Skeletal muscle cell (primary cell): ENCODE measurements at regions not wholly inside any gene's neighbourhood (a gene's known extent, or its start where the extent isn't known, plus 50 kb on each side); places are given as distances from the start of the nearest gene placed in this dataset.
"Not testable (repeated sequence)": the region's sequence is repeated elsewhere in the genome, so short reads cannot be mapped to it uniquely, and the experiment has no call there.

Source experiments
- DNase-seq: peaks from one replicate; pipeline ENCODE4 v3.0.0-alpha.2; 2010; ENCODE audit warnings: low read depth
- H3K4me3 ChIP-seq: 2 replicates; pipeline ENCODE4 v1.5.1; 2011; ENCODE audit warnings: low read depth, mild to moderate bottlenecking, control low read depth, low read length, moderate library complexity

DNA sequence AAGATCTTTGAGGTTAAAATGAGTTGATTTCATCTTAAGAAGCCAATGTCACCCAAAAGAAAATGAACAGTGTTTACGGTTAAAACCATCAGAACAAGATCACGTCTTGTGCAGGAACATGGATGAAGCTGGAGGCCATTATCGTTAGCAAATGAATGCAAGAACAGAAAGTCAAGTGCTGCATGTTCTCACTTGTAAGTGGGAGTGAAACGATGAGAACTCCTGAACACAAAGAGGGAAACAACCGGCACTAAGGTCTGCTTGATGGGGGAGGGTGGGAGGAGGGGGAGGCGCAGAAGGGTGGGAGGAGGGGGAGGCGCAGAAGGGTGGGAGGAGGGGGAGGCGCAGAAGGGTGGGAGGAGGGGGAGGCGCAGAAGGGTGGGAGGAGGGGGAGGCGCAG is 214.8 kb upstream of the PRKCQ start:
- H3K4me3 ChIP-seq, DNase-seq: not testable (repeated sequence)

DNA sequence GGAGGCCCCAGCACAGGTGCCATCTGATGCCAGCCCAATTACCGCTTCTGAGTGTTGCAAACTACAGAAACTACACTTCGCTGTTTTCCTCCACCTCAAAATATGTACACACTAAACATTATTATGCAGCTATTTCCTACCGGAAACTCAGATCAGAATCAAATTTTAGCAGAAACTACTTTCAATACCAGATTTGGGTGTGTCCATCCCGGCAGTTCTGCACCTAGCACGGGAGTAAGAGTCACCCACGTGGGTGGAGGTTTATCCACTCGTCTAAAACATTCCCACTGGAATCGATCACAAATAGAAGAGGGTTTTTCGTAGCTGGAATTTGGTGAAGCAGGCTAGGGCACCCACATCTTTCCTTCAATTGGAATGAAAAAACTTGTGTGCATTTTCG is 214.4 kb upstream of the PRKCQ start:
- DNase-seq = no peak
- no peak overlapping the region for H3K4me3 ChIP-seq

DNA sequence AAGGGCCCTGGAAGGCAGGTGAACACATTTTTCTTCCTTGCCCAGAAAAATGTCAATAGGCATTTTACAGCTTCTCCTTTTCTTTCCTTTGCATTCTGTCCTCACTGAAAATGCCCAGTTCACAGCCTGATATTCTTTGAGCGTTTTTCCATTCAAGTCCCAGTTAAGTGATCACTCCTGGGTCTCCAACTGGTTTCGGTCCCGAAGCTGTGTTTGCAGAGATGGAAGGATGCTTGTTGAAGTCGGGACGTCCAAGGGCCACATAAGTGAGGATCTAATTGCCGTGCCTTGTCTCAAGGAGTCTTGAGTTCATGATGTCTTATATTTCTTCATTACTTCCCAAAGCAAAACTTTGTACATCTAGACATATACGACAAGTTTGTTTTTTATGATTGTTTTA is 208.7 kb upstream of the PRKCQ start:
- no peak overlapping the region for H3K4me3 ChIP-seq
- DNase-seq = no peak

DNA sequence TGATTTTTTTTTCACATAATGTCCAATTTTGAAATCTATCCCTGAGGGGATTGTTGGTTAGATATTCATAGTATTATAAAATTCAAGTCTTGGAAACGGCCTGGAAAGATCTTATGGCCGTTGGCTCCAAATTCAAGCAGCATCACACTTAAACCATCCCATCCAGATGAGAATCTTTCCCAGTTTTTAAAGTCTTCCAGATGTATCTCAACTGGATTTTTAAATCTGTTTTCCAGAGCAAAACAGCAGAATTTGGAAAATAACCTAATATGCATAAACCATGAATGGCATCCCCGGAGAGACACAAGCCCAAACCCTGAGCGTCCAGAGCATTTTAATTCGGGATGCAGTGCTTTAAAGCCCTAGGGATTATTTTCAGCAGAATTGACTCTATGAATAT is 208.2 kb upstream of the PRKCQ start:
- no peak overlapping the region for H3K4me3 ChIP-seq
- DNase-seq = no peak

DNA sequence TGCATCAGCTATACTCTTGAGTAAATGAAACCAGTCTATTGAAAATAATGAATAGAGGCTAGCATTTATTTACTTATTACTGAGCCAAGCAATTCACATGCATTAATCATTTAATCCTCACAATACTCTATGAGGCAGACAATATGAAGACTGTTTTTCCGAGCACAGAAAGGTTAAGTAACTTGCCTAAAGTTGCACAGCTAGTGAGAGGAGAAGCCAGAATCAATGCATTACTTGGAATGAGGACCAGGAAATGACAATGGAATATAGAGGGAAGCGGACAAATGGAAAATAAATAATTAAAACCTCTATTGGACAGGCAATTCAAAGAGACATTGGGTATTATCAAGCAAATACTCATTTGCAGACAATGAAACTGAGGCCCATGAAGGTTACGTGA is 207.6 kb upstream of the PRKCQ start:
- DNase-seq = no peak
- no peak overlapping the region for H3K4me3 ChIP-seq

DNA sequence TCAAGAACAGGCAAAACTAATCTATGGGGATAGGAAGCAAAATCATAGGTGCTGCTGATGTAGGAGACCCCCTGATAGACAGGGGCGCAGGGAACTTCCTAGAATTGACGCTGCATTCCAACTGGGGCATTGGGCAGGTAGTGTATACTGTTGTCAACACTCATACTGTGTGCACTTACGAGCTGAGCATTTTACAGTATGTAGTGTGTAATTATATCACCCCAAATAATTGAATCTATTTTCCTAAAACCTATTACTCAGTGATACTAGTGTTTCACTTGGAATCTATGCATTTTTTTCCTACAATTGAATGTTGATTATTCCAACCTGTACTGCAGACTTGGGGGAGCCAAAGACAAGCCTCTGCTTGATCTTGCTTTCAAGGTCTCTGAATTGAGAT is 207.0 kb upstream of the PRKCQ start:
- H3K4me3 ChIP-seq = no peak overlapping the region
- DNase-seq = no peak

DNA sequence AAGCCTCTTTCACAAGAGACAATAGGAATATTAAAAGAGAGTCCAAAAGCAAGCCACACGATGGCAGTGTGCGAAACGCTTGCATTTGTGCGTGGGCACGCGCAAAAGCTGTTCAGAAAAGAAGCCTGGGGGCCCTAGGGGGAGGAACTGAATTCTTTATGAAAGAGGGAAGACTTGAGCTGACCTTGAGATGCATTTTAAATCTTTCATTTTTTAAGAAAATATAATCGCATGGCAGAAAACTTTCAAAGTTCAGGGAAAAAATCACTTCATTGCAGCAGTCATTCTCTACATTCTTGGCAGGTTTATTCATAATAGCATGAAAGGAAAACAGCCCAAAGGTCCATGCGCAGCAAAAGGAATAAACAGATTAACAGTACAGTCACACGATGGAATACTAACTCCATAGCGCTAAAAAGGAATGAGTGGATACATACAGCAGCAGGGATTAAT is 206.5 kb upstream of the PRKCQ start:
- peak overlapping the region; percentile 17 for H3K4me3 ChIP-seq
- no peak for DNase-seq

DNA sequence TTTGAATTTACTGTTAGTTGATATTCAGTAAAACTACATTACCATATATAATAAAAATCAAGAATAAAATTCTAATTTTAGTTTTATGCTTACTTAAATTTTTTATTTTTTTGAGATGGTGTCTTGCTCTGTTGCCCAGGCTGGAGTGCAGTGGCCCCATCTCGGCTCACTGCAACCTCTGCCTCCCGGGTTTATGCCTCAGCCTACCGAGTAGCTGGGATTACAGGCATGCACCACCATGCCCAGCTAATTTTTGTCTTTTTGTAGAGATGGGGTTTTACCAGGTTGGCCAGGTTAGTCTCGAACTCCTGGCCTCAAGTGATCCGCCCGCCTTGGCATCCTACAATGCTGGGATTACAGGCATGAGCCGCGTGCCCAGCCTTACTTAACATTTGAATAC is 204.4 kb upstream of the PRKCQ start:
- not testable (repeated sequence) for DNase-seq, H3K4me3 ChIP-seq

DNA sequence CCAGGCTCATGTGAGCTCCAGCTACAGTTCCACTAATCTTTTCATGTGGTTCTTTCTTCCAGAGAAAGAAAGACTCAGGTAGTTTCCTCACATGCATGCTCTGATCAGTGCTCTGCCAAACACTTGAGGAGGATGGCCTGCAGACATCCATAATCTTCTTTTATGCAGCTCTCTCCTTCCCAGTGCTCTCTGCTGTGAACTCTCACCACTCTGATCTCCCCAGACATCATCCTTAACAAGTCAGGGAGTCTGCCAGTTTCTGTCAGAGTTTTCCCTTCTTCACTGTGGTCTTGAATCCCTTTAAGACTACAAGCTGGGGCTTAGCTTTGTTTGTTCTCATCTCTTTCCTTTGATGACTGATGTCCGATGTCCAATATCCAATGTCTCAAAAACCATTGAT is 203.4 kb upstream of the PRKCQ start:
- DNase-seq = no peak
- H3K4me3 ChIP-seq = no peak overlapping the region

DNA sequence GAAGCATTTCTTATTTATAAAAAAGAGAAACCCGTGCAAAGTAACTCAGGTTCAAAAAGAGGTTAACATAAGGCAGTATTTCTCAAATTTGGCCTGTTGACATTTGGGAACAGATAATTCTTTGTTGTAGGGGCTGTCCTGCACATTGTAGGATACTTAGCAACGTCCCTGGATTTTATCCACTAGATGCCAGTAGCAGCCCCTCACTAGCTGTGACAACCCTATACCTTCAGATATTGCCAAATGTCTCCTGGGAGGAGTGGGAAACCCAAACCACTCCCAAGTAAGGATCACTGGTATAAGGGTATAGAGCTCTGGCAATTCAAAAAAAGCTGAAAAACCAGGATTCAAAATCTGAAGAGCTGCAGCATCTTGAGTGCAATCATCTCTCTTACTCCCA is 202.3 kb upstream of the PRKCQ start:
- no peak for DNase-seq
- H3K4me3 ChIP-seq = no peak overlapping the region

DNA sequence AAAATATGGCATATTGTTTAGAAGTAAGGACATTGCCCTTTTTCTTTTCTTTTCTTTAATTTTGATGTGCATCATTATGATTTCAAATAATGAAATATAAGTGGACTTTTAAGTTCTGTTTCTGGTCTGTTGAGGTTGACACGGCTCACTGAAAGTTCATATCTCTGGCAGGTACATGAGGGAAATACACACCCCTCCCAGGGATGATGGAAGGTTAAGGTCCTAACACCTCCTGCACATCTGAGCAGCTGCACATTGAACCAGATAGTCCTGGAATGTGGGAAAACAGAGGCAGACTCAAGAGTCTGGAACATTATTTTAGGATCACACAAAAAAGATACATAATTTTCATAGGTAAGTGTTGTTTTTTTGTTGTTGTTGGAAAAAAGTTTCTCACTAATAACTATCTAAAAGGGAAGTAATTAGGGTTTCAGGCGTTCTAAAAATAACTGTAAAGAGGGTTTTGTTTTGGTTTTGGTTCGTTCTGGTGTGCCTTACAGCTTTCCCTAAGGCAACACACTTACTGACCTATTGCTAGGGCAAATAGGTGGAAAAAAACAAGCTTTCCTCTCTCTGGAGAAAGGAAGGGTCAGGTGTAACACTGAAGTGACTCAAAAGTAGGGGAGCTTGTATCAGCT is 201.2 kb upstream of the PRKCQ start:
- H3K4me3 ChIP-seq = no peak overlapping the region

DNA sequence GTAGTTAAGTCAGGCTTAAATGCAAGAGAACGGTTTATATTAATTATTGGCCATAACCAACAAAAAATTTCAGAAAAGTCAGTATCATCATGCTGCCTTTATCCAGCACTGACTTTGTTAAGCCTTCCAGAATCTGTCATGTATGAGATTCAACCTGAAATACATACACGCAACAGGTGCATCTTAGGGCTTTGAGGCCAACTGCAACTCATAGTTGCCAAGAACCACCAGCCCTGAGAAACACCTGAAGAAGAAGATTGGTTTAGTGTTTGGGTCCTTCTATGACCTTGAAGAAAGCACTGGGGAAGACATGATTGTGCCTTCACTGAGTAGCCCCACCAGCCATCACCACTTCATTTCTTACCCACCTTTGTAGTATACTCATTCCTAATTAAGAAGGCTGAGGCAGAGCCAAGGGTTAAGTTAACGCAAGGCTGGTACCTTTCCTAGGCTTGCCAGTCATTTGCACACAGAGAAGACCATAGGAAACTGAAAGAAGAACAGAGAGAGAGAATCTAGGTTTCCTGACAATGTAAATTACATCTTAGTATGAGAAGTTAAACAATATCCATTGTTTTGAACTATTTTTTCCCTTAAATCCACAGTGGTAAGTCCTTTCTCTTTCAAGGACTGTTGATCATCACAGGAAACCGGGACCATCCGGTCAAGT is 200.1 kb upstream of the PRKCQ start:
- no peak for DNase-seq
- no peak overlapping the region for H3K4me3 ChIP-seq

More for the DNA sequence above, 201.2 kb upstream of the PRKCQ start:
- no peak for DNase-seq

DNA sequence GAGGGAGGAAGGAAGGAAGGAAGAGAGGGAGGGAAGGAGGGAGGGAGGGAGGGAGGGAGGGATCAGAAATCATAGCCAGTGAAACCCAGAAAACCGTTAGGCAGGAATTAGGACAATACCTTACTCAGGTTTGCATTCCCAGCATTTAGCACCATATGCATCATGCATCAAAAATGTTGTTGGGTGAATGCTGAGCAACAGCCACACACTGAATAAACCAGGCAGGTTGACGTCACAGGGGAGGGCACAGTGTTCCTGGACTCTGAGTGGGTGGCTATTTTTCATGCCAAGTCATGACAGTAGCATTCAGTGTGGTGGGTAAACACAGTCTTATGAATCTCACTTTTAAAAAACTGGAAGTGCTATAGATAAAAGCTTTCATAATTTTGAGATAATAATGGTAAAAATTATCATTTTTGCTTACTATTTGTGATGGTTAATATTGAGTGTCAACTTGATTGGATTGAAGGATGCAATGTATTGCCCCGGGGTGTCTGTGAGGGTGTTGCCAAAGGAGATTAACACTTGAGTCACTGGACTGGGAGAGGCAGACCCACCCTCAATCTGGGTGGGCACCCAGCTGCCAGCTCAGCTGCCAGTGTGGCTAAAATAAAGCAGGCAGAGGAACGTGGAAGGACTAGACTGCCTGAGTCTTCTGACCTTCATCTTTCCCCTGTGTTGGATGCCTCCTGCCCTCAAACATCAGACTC is 199.1 kb upstream of the PRKCQ start:
- DNase-seq = peak; percentile 94
- no peak overlapping the region for H3K4me3 ChIP-seq

DNA sequence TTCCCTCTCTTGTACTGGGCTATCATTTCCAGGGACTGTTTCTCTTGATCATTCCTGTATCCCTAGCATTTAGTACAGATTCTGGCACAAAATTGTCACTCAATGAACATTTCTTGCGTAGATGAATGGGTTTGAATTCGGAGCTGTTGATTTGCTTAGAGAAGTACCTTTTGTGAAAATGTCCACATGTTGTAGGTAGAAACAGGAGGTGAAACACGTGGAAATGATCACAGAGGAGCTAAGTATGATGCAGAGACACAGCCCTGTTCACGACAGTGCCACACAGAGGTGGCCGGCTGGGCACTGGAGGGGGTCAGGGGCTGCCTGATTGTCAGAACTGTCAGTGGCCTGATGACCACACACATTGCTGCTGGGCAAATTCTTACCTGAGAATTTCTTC is 196.1 kb upstream of the PRKCQ start:
- DNase-seq = no peak
- no peak overlapping the region for H3K4me3 ChIP-seq

DNA sequence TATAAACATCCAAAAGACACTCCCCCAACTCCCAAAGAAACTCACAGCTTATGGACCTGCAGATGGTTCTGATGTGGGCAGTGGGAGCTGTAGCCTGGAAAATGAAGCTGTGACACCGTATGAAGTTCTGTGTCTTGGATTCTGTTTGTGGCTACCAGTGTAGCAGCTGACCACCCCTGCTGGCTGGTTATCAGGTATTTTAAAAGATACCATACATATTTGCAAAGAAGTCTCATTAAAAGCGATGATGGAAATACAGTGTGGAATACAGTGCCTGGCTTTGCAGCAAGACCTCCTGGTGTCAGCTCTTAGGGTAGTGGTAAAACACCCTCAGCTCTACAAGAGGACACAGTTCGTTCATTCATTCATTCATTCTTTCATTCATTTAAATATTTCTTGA is 194.3 kb upstream of the PRKCQ start:
- H3K4me3 ChIP-seq = no peak overlapping the region
- no peak for DNase-seq

DNA sequence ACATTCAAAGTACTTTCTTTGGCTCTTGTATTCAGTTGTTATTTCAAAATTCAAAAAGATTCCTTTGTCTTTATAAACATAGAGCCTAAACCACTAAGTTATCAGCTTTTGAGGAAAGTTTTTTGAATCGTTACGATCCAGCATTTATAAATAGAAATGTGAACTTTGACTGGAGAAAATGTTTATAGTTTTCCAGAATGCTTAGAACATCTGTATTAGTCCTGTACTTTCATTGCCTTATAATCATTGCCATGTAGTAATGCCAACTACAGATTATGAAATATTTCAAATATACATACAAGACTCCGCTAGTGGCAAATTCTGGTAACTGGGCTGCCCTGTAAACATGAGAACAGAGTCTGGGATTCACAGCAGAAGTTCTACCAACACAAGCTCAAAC is 191.3 kb upstream of the PRKCQ start:
- H3K4me3 ChIP-seq = no peak overlapping the region
- no peak for DNase-seq

DNA sequence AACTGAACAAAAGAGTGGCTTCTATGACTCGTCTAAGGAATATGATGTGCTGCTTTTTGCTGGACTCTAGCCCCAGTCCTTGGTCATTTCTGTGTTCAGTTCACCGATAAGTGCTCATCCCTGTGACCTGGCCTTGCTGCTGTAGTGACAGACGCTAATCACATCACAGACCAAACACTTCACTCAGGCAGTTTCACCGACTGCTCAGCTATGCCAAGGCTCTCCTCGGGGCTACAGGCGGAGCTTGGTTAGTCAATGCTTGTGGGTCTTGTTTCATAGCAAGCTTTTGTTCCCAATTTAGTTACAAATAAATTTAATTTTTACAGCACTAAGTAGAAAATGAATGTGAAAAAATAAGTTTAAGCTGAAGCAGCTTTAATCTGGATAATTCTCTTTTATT is 190.8 kb upstream of the PRKCQ start:
- no peak for DNase-seq

DNA sequence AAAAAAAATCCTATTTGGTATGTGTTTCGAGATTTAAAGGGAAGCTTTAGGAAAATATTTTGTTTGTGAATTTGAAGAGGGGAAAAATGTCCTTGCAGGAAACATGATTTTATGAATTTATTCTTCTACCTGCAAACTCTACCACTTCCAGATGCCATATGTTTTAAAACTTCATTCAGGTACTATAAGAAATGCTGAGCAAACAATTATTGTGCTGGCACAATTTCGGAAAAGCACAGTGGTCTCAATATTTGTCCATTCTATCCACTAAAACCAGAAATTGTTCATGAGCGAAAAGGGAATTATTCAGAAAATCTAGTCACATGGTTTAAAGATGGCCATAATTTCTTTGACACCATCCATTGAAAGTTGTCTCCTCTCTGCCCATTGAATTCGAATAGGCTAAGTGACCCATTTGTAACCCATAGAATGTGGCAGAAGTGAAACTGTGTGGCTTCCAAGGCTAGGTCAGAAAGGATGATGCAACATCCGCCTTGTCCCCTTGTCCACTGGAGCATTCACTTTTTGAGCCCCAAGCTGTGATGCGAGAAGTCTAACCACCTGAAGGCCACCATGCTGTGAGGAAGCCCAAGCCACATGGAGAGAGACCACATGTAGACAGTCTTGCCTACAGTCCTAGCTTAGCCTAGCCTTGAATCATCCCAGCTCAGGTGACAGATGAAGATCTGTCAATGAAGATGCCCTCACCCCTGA is 189.8 kb upstream of the PRKCQ start:
- no peak overlapping the region for H3K4me3 ChIP-seq
- DNase-seq = no peak

More for the DNA sequence above, 190.8 kb upstream of the PRKCQ start:
- no peak overlapping the region for H3K4me3 ChIP-seq

DNA sequence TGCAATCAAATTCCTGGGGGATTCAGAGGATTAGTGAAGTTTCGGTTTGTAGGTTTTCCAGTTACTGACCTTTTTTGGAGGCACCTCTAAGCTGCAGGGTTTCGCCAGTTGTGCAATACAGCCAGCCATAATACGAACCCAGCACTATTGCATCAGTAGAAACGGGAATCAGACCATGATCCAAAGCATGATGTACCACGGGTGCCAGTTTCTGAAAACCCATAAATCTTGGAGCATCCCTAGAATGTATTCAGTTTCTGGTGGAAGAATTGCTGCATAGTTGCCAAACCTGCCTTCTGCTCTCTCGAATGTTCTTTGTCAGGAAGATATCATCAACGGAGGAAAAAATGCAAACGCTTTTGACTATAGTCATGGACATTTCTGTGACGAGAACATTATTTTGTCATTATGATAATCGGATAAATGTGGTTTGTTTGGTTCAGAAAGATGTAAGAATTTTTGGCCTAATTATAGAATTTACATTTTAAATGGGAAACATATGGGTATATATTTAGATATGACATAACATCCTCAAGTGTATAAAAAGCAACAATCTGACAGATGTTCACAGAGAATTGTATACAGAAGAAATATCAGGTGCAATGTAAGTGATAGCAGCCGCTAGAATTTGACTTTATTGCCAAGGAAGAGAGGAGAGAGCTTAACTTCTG is 186.2 kb upstream of the PRKCQ start:
- DNase-seq = peak; percentile 94
- no peak overlapping the region for H3K4me3 ChIP-seq

DNA sequence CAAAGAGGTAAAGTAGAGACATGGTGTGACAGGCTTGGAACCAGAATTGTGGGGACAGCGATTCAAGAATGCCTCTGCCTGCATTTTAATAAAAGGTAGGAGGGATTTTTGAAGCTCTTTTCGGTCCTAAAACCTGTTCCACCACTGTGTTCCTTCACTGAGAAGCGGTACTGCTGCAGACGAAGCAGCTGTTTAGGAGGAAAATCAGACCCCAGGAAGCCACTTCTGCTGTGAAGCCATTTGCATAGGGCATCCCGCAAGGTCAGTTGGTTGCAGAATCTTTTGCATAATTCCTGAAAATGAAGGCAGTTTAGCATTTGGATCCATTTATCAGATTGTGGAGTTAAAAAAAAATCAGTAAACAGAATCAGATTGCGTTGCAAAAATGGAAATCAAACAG is 183.3 kb upstream of the PRKCQ start:
- DNase-seq = no peak
- no peak overlapping the region for H3K4me3 ChIP-seq
